NCI-H2196 (cell line): ENCODE measurements at regions not wholly inside any gene's neighbourhood (a gene's known extent, or its start where the extent isn't known, plus 50 kb on each side); places are given as distances from the start of the nearest gene placed in this dataset.

Source experiments
- DNase-seq: peaks from one replicate; lab custom pipeline; 2025; ENCODE audit not compliant: unreplicated experiment; lab: John Stamatoyannopoulos, UW

- DNase-seq, result no peak
These were observed 55.9 kb upstream of the LEF1 start for GRCh38 chr4:108224611-108225053.

- DNase-seq, result no peak
These were observed 54.6 kb upstream of the LEF1 start for GRCh38 chr4:108223313-108223712.

GRCh38 chr4:108219998-108220397 lies 51.3 kb upstream of the LEF1 start:
- no peak for DNase-seq
